ENCODE measurements at regions not wholly inside any gene's neighbourhood (a gene's known extent, or its start where the extent isn't known, plus 50 kb on each side); places are given as distances from the start of the nearest gene placed in this dataset.
"Not testable (repeated sequence)": the region's sequence is repeated elsewhere in the genome, so short reads cannot be mapped to it uniquely, and the experiment has no call there.

GRCh38 chr18:1510542-1511179, 606.0 kb downstream of the ADCYAP1 start:
- no peak for TF ChIP-seq CTCF (IDR thresholded peaks at IDR 0.05; ENCODE audit: borderline replicate concordance, control extremely low read depth, extremely low read depth, insufficient read depth, missing control alignments)
- no peak for DNase-seq (ENCODE audit: low spot score)
- in situ Hi-C loops (cut with MboI; ENCODE audit: low sequenced_read_pairs, unreplicated experiment) = no loop called here

DNA sequence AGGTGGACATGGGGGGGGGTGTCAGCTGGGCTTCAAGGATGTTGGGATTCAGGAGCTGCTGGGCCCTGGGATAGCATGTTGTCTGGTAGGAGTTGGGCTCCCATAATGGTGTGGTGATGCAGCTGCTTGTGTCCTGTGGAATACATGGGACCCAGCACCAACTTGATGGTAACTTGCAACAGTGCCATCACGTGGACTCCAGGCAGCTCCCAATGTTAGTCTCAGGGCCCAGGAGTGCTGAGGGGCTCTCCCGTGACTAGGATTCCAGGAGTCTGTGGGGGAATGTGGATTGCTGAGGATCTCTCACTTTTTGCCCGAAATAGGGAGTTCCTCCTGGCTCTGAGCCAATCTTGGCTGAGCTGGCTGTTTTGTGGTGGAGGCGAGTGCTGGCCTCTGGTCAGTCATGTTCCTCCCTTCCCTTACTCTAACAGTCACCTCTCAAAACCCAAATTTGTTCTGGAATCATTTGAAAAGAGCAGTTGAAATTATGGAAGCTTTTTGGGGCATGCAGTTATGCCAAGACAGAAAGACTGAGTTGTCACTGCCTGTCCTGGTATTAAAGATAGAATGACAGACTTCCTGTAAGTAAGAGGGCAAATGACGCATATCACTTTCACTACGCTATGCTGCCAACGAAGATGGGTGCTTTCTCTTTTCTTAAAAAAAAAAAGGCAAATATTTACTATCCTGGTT, 607.1 kb downstream of the ADCYAP1 start:
- no peak for DNase-seq (ENCODE audit: low spot score)
- in situ Hi-C loops (cut with MboI; ENCODE audit: low sequenced_read_pairs, unreplicated experiment) = no loop called here
- no peak for TF ChIP-seq CTCF (IDR thresholded peaks at IDR 0.05; ENCODE audit: borderline replicate concordance, control extremely low read depth, extremely low read depth, insufficient read depth, missing control alignments)

- in situ Hi-C loops (cut with MboI; ENCODE audit: low sequenced_read_pairs, unreplicated experiment) = no loop called here
- DNase-seq (ENCODE audit: low spot score) = no peak
- no peak for TF ChIP-seq CTCF (IDR thresholded peaks at IDR 0.05; ENCODE audit: borderline replicate concordance, control extremely low read depth, extremely low read depth, insufficient read depth, missing control alignments)
These were observed 608.8 kb downstream of the ADCYAP1 start for GRCh38 chr18:1513519-1513918.

DNA sequence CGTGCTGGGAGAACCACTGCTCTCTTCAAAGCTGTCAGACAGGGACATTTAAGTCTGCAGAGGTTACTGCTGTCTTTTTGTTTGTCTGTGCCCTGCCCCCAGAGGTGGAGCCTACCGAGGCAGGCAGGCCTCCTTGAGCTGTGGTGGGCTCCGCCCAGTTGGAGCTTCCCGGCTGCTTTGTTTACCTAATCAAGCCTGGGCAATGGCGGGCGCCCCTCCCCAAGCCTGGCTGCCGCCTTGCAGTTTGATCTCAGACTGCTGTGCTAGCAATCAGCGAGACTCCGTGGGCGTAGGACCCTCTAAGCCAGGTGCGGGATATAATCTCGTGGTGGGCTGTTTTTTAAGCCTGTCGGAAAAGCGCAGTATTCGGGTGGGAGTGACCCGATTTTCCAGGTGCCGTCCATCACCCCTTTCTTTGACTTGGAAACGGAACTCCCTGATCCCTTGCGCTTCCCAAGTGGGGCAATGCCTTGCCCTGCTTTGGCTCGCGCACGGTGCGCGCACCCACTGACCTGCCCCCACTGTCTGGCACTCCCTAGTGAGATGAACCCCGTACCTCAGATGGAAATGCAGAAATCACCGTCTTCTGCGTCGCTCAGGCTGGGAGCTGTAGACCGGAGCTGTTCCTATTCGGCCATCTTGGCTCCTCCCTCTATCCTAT, 617.0 kb downstream of the ADCYAP1 start:
- in situ Hi-C loops (cut with MboI; ENCODE audit: low sequenced_read_pairs, unreplicated experiment) = not testable (repeated sequence)

DNA sequence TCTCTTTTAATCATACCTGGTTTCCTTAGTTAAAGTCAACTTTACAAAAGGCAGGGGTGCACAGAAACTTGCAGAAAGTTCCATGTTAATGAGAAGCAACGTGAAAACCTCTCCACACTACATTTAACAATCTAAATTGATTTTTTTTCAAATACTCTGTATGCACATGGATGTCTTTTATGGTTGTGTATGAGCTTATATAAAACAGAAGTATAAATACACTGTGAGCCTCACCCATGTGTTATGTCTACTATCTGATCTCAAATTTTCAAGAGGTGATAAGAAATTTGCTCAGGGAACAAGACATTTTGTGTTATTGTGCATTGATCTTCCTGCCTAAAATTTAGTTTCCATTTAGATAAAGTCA, 617.6 kb downstream of the ADCYAP1 start:
- in situ Hi-C loops (cut with MboI; ENCODE audit: low sequenced_read_pairs, unreplicated experiment) = no loop called here

More for the DNA sequence above, 617.0 kb downstream of the ADCYAP1 start:
- not testable (repeated sequence) for DNase-seq (ENCODE audit: low spot score)

DNA sequence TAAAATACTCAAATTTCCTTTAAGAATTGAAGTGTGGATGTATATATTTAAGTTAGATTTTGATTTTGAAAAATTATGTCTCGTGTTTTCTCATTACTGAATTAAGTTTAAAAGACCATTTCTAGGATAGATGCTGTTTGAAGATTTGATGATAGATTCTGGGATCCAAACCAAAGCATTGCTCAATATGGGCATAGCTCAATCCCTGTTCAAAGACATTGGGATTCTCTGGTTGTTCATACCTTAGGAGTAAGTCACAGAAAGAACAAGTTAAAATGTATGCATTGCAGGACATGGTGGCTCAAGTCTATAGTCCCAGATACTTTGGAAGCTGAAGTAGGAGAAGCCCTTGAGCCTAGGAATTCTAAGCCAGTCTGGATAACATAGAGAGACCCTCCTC, 622.3 kb downstream of the ADCYAP1 start:
- in situ Hi-C loops (cut with MboI; ENCODE audit: low sequenced_read_pairs, unreplicated experiment) = no loop called here
- TF ChIP-seq CTCF (IDR thresholded peaks at IDR 0.05; ENCODE audit: borderline replicate concordance, control extremely low read depth, extremely low read depth, insufficient read depth, missing control alignments) = no peak
- DNase-seq (ENCODE audit: low spot score) = no peak

More for the DNA sequence above, 617.6 kb downstream of the ADCYAP1 start:
- DNase-seq (ENCODE audit: low spot score) = no peak
- no peak for TF ChIP-seq CTCF (IDR thresholded peaks at IDR 0.05; ENCODE audit: borderline replicate concordance, control extremely low read depth, extremely low read depth, insufficient read depth, missing control alignments)

DNA sequence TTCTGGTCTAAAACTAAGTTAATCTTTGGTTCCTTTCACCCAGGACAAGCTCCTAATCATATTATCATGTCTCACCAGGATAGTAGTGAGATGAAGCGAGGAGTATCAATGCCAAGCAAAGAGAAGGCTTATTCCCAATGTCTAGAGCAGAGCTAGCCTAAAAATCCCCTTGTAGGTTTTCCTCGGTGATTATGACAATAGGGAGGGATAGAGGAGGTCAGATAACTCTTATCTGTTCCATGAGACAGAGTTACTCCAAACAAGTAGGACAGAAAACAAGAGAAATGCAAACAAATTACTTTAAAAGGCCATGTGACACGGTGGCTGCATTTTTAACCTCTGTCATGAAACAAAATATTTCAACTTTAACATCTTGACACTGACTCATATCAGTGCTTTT, 623.1 kb downstream of the ADCYAP1 start:
- in situ Hi-C loops (cut with MboI; ENCODE audit: low sequenced_read_pairs, unreplicated experiment) = no loop called here
- no peak for DNase-seq (ENCODE audit: low spot score)
- no peak for TF ChIP-seq CTCF (IDR thresholded peaks at IDR 0.05; ENCODE audit: borderline replicate concordance, control extremely low read depth, extremely low read depth, insufficient read depth, missing control alignments)
